Fibroblast of the aortic adventitia (primary cell): ENCODE measurements at regions not wholly inside any gene's neighbourhood (a gene's known extent, or its start where the extent isn't known, plus 50 kb on each side); places are given as distances from the start of the nearest gene placed in this dataset.
"Not testable (repeated sequence)": the region's sequence is repeated elsewhere in the genome, so short reads cannot be mapped to it uniquely, and the experiment has no call there.

Experiments
- DNase-seq: peaks from one replicate; pipeline ENCODE4 v3.0.0-alpha.2; 2010; ENCODE audit warnings: low read depth
- H3K4me3 ChIP-seq: 2 replicates; pipeline ENCODE4 v1.5.1; 2011; ENCODE audit warnings: low read depth, mild to moderate bottlenecking, control low read depth, low read length, moderate library complexity
- TF ChIP-seq, protein P1 (sequence below): IDR thresholded peaks from 2 replicates; pipeline ENCODE4 v1.5.1; 2011; ENCODE audit warnings: mild to moderate bottlenecking, low read length, control low read depth, inconsistent platforms; ENCODE audit not compliant: insufficient read depth

GRCh38 chr5:112594095-112594850, 143.4 kb upstream of the APC start:
- TF ChIP-seq, protein P1, sequence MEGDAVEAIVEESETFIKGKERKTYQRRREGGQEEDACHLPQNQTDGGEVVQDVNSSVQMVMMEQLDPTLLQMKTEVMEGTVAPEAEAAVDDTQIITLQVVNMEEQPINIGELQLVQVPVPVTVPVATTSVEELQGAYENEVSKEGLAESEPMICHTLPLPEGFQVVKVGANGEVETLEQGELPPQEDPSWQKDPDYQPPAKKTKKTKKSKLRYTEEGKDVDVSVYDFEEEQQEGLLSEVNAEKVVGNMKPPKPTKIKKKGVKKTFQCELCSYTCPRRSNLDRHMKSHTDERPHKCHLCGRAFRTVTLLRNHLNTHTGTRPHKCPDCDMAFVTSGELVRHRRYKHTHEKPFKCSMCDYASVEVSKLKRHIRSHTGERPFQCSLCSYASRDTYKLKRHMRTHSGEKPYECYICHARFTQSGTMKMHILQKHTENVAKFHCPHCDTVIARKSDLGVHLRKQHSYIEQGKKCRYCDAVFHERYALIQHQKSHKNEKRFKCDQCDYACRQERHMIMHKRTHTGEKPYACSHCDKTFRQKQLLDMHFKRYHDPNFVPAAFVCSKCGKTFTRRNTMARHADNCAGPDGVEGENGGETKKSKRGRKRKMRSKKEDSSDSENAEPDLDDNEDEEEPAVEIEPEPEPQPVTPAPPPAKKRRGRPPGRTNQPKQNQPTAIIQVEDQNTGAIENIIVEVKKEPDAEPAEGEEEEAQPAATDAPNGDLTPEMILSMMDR = no peak
- DNase-seq = no peak

GRCh38 chr5:112594941-112595340, 142.7 kb upstream of the APC start:
- no peak for DNase-seq
- TF ChIP-seq, protein P1 = no peak
- H3K4me3 ChIP-seq = no peak overlapping the region

More at GRCh38 chr5:112594095-112594850, 143.4 kb upstream of the APC start:
- no peak overlapping the region for H3K4me3 ChIP-seq

- DNase-seq = no peak
- no peak overlapping the region for H3K4me3 ChIP-seq
- TF ChIP-seq, protein P1 = no peak
These were observed 139.9 kb upstream of the APC start for GRCh38 chr5:112597831-112598230.

GRCh38 chr5:112600510-112600909, 137.2 kb upstream of the APC start:
- not testable (repeated sequence) for DNase-seq

DNA sequence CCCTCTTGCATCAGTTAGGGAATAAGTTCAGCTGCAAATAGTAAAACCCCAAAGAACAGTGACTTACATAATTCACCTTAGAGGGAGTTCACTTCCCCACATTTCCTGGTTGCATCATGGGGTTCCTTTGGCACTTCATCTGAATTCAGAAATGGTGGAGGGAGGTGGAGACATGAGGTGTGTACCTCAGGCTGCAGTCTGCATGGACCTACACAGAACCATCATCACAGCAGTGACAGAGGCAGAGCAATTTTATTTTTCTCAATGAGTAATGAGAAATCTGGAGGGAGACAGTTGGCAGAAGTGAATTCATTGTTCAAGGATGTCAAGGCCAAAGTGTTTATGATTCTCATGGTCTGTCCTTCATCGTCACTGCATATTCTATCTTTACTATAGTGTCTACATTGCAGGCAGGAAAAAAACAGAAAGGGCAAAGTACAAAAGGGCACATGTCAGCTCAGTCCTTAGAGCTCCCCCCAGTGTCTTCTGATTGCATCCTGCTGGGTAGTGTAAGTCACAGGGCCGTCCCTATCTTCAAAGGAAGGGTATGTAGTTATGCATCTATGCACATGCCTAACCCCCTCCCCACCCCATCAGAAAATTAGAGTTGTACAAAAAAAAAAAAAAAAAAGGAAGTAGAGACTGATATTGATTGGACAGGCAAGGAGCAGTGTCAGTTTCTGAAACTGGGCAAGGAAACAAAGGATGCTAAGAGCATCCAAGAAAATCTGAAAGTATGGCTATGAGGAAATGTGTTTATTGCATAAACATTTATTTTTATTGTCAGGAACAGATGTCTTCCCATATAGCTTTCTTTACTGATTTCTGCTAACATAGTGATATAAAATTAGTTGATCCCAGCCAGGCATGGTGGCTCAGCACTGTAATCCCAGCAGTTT, 132.7 kb upstream of the APC start:
- TF ChIP-seq, protein P1 = no peak
- no peak overlapping the region for H3K4me3 ChIP-seq
- DNase-seq = no peak

More at GRCh38 chr5:112600510-112600909, 137.2 kb upstream of the APC start:
- H3K4me3 ChIP-seq = not testable (repeated sequence)

DNA sequence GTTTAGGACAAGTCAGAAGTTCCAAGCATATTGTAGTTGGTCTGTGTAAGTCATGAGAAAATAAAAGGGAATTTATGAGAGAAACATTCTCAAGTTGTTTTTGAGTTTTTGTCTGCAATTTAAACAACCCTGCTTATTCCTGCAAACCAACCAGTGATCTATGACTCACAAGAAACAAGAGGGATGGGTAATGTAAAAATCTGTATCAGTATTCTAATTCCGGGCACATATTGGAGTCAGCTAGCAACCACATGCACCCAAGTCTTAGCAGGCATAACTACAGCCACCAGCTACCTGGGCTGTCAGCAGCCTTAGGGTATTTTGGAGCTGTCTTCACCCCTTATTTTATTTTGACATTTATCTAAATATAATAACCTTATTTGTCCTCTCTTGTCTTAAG, 128.7 kb upstream of the APC start:
- TF ChIP-seq, protein P1 = no peak
- H3K4me3 ChIP-seq = no peak overlapping the region
- no peak for DNase-seq

- no peak for DNase-seq
- TF ChIP-seq, protein P1 = no peak
- H3K4me3 ChIP-seq = no peak overlapping the region
These were observed 125.0 kb upstream of the APC start for GRCh38 chr5:112612663-112613062.
